ENCODE measurements at regions not wholly inside any gene's neighbourhood (a gene's known extent, or its start where the extent isn't known, plus 50 kb on each side); places are given as distances from the start of the nearest gene placed in this dataset.

GRCh38 chr1:38231941-38232340, 185.3 kb upstream of the POU3F1 start:
- no peak for DNase-seq (ENCODE audit: low spot score in 2 of 2)
- no peaks in the 10 kb centered on the region for H3K4me1 ChIP-seq
- no peak overlapping the region for H3K27ac ChIP-seq
- no peak overlapping the region for H3K4me3 ChIP-seq
- no peaks in the 10 kb centered on the region for H3K36me3 ChIP-seq
- peaks cover 5 to 9% of the 10 kb centered on the region in 2 donors for H3K9me3 ChIP-seq
- no peaks in the 10 kb centered on the region for H3K27me3 ChIP-seq
- intact Hi-C loops (cut with DNase I; ENCODE audit: low total_unique reads): no loop called here
- TF ChIP-seq CTCF (IDR thresholded peaks at IDR 0.05) (no peak), POLR2AphosphoS5 (IDR thresholded peaks at IDR 0.05) (no peak), POLR2A (IDR thresholded peaks at IDR 0.05) (no peak)

GRCh38 chr1:38228718-38229117, 182.1 kb upstream of the POU3F1 start:
- no peak for DNase-seq (ENCODE audit: low spot score in 2 of 2)
- TF ChIP-seq POLR2A (IDR thresholded peaks at IDR 0.05) (no peak), CTCF (IDR thresholded peaks at IDR 0.05) (no peak), POLR2AphosphoS5 (IDR thresholded peaks at IDR 0.05) (no peak)
- peaks cover 5 to 9% of the 10 kb centered on the region in 2 donors for H3K9me3 ChIP-seq
- no peaks in the 10 kb centered on the region for H3K4me1 ChIP-seq
- intact Hi-C loops (cut with DNase I; ENCODE audit: low total_unique reads): no loop called here
- no peak overlapping the region for H3K4me3 ChIP-seq
- no peaks in the 10 kb centered on the region for H3K27me3 ChIP-seq
- H3K27ac ChIP-seq: no peak overlapping the region
- H3K36me3 ChIP-seq: no peaks in the 10 kb centered on the region

GRCh38 chr1:38225745-38226144, 179.2 kb upstream of the POU3F1 start:
- Histone ChIP-seq H3K4me3 (no peak overlapping the region), H3K4me1 (no peaks in the 10 kb centered on the region), H3K27ac (no peak overlapping the region), H3K9me3 (no peaks in the 10 kb centered on the region), H3K36me3 (no peaks in the 10 kb centered on the region), H3K27me3 (no peaks in the 10 kb centered on the region)
- TF ChIP-seq POLR2AphosphoS5 (IDR thresholded peaks at IDR 0.05) (no peak), POLR2A (IDR thresholded peaks at IDR 0.05) (no peak), CTCF (IDR thresholded peaks at IDR 0.05) (no peak)
- no peak for DNase-seq (ENCODE audit: low spot score in 2 of 2)
- intact Hi-C loops (cut with DNase I; ENCODE audit: low total_unique reads): no loop called here

GRCh38 chr1:38223391-38223790, 176.8 kb upstream of the POU3F1 start:
- H3K36me3 ChIP-seq: no peaks in the 10 kb centered on the region
- DNase-seq (ENCODE audit: low spot score in 2 of 2): no peak
- intact Hi-C loops (cut with DNase I; ENCODE audit: low total_unique reads): no loop called here
- no peak overlapping the region for H3K27ac ChIP-seq
- H3K9me3 ChIP-seq: no peaks in the 10 kb centered on the region
- H3K27me3 ChIP-seq: no peaks in the 10 kb centered on the region
- no peak overlapping the region for H3K4me3 ChIP-seq
- no peak for TF ChIP-seq CTCF (IDR thresholded peaks at IDR 0.05)
- no peak for TF ChIP-seq POLR2A (IDR thresholded peaks at IDR 0.05)
- no peak for TF ChIP-seq POLR2AphosphoS5 (IDR thresholded peaks at IDR 0.05)
- H3K4me1 ChIP-seq: no peaks in the 10 kb centered on the region

- no peak overlapping the region for H3K27ac ChIP-seq
- no peak overlapping the region for H3K4me3 ChIP-seq
- no peak for DNase-seq (ENCODE audit: low spot score in 2 of 2)
- H3K9me3 ChIP-seq: no peaks in the 10 kb centered on the region
- no peaks in the 10 kb centered on the region for H3K36me3 ChIP-seq
- intact Hi-C loops (cut with DNase I; ENCODE audit: low total_unique reads): no loop called here
- TF ChIP-seq POLR2A (IDR thresholded peaks at IDR 0.05) (no peak), POLR2AphosphoS5 (IDR thresholded peaks at IDR 0.05) (no peak), CTCF (IDR thresholded peaks at IDR 0.05) (no peak)
- no peaks in the 10 kb centered on the region for H3K27me3 ChIP-seq
- no peaks in the 10 kb centered on the region for H3K4me1 ChIP-seq
Observed at GRCh38 chr1:38222891-38223290, 176.3 kb upstream of the POU3F1 start.

All from breast epithelium (tissue), 4 donors.